Activated naive CD8-positive, alpha-beta T cell treated with anti-CD3 and anti-CD28 coated beads, Interleukin-2, amount 50 U/mL, for 16 hours (primary cell): ENCODE measurements at regions not wholly inside any gene's neighbourhood (a gene's known extent, or its start where the extent isn't known, plus 50 kb on each side); places are given as distances from the start of the nearest gene placed in this dataset.
"Not testable (repeated sequence)": the region's sequence is repeated elsewhere in the genome, so short reads cannot be mapped to it uniquely, and the experiment has no call there.

ENCODE experiments used
- DNase-seq: peaks from one replicate; pipeline ENCODE4 v3.0.0-alpha.2; 2020; ENCODE audit warnings: low read depth, low spot score

DNA sequence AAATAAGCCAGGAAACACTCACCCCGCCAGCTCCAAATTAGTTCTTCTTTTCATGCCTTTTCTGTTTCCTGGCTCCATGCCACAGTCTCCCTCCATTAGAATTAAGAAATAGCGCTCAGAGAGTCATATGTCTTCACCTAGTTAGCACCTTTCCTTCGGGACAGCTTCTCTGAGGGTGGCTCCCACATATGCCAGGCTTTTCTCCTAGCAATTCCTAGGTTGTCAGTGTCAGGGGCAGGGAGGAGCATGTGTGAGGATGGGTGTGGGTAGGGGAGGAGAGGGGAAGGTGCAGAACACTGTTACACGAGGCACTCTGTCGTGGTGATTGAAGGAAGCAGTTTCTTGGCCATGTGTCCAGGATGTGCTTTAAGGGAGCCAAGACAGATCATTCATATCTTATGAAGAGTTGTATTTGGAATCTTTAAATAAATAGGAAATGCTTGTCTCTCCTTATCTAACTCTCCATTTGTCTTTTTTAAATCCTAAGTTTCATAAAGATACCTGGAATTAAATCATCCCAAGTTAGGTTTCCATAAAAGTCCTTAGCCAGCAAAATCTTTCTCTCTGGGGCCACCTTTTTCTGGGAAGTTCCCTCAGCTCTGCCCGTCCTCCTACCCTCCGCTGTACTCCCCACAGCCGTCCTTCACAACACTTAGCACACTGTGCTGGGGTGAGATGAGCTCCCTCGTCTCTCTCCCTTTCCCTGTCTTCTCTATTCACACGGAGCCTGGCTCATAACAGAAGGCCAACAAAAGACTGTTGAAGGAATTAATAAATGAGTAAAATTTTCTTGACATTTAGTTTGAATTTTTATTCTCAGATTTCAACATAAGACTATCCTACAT, 361.0 kb downstream of the CD83 start:
- DNase-seq, result no peak

DNA sequence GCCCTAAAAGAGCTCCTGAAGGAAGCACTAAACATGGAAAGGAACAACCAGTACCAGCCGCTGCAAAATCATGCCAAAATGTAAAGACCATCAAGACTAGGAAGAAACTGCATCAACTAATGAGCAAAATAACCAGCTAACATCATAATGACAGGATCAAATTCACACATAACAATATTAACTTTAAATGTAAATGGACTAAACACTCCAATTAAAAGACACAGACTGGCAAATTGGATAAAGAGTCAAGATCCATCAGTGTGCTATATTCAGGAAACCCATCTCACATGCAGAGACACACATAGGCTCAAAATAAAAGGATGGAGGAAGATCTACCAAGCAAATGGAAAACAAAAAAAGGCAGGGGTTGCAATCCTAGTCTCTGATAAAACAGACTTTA, 364.4 kb downstream of the CD83 start:
- not testable (repeated sequence) for DNase-seq

DNA sequence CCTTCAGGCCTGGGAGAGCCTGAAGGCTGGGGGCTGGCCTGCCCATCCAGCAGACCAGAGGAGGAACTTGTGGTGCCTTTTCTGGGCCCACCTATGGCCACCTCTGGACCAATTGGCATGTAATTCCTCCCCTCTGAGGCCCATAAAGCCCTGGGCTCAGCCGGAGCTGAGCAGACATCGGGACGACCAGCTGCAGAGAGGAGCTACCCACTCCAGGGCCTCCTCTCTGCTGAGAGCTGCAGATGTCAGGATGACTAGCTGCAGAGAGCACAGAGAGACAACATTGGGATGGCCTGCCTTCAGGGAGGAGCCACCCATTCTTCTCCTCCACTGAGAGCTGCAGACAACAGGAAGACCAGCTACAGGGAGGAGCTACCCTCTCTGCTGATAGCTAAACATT, 370.1 kb downstream of the CD83 start:
- DNase-seq, result no peak

DNA sequence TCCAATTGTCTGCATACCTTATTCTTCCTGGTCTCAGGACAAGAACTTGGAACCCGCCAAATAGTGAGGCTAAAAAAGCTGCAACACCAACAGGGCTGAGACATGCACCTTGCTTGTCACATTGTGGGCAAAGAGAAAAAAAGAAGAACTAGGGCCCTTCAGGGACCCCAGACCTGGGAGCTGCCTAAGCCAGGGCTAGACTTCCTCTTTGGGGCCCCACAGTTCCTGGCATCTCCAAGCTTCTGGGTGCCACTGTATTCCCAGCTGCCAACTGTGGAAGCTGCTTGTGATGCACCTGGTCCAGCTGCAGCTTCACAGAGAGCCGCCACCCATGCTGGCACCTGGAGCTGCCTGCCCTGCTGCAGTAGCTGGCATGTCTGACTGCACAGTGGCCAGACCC, 370.6 kb downstream of the CD83 start:
- no peak for DNase-seq

DNA sequence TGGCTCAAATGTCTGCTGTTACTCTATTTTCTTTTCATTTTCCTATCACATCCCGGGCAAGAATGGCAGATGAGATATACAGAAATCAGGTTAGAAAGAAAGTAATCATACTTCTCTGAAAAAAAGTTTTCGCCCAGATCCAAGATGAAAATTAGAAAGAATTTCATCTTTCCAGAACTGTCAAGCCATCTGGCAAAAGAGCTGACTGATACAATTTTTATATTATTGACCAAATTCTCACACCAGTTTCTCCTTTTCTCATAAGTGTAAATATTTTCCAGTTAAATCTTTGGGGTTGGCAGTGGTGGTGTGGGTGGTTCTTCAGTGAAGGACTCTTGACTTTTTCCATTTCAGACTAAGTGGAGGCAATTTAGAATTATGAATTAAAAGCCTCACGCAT, 371.9 kb downstream of the CD83 start:
- DNase-seq, result no peak

DNA sequence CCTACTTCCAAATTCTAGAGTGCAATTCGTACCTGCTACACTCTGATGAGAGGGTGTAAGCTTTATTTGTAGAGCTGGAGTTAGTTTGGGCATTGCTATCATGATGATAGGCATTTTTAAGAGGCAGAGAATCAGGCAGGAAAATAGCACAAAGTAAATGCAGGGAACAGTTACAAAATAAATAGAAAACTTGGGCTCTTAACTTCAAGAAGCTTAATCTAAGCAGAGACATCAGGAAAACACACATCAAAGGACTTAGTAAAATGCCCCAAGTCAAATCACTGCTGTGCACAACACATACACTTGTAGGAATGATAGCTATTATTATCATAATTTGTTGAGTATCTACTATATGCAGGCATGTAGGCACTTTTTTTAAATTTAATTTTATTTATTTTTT, 381.2 kb downstream of the CD83 start:
- no peak for DNase-seq

DNA sequence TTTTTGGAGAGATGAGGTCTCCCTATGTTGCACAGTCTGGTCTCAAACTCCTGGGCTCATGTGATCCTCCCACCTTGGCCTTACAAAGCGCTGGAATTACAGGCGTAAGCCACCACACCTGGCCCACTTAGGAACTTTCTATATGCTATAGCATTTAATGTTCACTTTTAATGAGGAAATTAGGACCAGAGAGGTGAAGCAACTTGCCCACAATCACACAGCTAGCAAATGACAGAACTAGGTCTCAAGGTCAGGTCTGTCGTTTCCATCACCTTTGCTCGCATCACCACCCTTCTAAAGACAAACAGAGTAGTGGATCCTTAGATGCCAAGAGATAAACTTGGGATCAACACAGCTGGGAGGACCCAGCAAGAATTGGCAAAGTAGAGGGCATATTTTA, 381.7 kb downstream of the CD83 start:
- DNase-seq, result no peak

DNA sequence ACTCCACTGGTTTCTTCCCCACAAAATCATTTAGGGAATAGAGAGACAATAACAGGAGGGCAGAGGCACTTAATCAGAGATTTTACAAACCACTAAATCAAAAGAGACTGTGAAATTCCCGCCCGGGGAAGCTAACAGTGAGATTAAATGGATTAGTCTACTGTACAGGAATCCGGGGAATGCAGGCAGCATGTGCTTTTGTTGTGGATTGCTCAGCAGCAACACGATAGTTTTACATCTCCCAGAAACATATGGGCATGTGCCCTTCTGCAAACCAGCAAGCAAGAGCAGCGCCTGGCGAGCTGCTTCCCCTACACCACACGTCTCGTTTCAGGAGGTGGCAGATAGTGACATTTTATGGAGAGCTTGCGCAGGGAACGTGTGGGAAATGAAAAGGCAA, 382.3 kb downstream of the CD83 start:
- no peak for DNase-seq

DNA sequence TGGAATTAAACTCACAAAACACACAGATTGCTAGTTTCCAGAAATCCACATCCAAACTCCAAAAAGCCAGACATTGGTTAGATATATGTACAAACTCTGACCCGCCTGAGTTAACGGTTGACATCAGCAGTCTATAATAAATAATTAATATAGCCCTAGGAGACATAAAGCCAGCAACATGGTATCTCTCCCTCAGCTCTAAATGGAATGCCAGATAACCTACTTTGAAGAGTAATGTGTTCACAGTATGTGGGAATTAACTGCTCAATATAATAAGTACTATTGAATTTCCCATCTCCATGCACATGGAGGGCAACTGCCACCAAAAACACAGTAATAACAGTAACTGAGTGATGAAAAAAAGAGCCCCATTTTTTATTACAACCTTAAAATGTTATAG, 383.2 kb downstream of the CD83 start:
- no peak for DNase-seq

DNA sequence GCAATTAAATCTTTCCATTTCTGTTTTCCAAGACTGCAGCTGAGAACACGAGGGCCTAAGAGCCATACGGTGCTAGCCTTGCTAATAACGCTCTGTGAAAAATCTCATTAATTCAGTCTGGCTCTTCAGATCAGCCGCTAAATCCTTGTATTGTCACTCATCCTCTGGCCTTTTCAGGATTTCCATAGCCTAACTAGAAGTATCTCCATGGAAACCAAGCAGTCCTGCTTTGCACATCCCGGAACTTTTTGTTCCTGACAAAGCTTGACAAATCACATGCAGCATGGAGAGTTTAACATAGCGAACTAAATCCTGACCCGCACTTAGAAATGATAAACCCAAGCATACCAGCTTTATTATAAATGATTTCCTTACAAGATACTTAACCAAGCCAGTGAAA, 383.7 kb downstream of the CD83 start:
- no peak for DNase-seq

DNA sequence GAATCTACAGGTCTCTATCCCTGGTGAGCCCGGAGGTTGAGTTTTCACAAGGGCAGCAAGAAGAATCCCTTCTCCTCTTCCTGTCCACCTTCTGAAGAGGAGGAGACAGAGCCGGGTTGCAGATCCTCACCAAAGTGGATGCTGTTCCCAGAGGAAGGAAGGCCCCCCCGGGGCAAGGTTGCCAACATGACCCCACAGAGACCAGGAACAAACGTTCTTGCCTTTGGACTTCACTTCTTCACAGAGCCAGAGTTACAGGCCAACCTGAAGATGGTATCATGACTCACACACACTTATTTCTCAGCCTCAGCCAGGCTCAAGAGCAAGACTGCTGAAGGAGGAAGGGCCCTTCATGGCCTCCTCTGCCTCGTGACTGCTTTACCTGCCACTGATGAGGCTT, 384.3 kb downstream of the CD83 start:
- DNase-seq, result no peak

DNA sequence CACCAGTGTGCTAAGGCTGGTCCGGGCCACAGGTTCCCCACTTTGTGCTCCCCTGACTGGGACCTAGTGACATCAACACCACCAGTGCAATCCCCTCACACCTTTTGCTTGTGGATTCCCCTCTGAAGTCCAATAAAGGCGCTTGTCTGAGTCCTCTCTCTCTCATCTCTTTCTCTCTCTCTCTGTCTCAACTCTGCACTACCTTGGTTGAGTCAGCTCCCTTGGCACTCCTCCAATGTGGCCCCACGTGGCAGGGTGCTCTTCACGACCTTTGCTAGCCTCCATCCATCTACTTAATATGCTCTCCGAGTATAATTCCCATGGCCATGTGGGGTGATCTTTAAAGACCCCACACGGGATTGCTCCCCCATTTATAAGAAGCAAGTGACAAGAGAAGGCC, 385.0 kb downstream of the CD83 start:
- DNase-seq, result no peak

DNA sequence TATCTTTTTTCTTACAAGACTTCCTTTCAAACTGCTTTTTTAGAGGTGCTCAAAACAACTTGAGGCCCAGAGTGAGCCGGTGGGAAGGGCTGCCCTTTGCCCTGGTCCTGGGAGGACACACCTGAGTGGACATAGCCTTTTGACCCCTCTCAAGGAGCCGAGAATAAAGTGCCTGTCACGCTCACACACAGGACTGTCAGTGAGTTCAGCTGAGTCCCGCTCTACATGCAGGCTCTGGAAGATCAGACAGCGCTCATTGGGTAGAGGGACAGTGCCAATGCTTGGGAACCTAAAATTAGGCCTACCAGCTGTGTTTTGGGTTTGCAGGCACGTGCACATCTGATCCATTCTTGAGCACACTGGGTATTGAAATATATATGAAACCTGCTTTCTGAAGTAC, 387.8 kb downstream of the CD83 start:
- no peak for DNase-seq

DNA sequence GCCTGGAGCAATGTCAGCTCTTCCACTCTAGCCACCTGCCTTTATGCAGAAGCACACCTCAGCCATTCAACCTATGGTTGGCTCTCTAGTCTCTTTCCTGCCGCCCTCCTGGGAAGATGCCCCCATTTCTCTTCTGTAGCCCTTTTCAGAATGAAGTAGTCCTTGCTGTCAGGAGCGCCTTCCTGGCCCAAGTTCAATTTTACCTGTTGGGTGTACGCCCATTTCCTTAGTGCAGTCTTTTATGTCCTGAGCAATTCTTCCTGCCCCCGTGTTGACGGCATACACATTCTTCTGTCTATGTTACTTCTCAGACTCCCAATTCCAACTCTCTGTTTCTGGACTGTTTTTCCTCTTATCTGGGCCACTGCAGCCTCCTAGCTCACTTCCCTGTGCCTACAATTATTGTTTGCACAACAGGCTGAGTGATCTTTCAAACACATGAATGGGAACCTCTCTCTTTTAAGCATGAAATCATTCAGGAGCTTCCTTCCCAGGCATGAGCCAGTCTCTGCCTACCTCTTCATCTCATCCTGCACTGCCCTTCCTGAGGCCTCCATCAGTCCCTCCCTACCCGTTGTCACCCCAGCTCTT, 389.2 kb downstream of the CD83 start:
- no peak for DNase-seq

DNA sequence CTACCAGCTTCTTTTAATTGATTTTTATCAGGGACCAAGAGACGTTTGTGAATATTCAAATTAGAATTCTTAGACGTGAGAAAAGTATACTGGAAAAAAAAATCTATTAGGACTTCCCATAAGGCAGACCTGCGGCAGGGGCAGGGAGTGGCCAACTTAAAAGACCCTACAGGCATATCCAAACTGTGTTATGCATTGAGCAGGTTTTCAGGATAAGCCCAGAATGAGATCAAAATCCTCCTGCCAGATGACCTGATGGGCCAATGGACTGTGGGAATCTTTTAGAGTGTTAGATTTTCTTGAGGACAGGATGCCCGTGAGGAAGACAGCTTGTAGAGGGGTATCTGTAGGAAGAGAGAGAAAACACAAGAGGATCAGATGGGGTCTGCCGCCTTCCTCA, 391.5 kb downstream of the CD83 start:
- no peak for DNase-seq

DNA sequence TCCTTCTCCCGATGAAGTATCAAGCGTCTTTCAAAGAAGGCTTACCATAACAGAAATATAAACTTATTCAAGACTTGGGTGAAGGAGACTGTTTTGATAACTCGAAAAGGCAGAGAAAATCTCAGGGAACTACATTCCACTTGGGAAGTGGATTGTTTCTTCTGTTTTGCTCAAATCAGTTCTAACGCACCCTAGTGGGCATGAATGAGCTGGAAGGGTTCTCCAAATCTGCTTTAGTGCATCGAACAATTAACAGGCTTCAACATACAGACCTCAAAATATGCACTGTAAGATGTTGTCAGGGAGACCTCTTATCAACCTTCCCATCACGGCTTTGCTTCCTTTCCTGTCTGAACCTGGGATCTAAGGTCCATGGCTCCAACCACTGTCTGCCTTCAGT, 392.5 kb downstream of the CD83 start:
- DNase-seq, result no peak

DNA sequence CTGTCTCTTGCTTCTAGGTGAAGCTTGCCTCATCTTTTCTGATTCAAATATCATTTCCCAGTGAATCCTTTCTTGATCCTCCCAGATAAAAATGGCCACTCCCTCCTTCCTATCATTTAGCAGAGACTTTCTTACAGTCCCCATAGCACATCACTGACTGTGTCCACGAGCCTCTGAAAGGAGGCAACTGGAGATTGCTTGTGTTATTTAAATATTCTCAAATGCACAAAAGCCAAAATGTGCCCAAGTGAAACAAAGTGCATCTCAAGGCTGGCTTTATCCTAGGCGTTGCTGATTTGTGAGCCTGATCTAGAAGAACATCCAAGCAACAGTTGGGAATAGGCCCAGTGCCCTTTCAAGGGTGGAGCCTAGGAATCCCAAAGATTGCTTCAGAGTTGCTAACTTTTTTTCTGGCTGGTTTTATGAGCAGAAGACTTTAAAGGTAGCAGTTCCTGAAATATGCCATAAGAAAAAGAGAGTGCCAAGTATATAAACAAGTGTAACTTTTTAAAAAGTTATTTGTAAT, 393.6 kb downstream of the CD83 start:
- DNase-seq, result no peak

DNA sequence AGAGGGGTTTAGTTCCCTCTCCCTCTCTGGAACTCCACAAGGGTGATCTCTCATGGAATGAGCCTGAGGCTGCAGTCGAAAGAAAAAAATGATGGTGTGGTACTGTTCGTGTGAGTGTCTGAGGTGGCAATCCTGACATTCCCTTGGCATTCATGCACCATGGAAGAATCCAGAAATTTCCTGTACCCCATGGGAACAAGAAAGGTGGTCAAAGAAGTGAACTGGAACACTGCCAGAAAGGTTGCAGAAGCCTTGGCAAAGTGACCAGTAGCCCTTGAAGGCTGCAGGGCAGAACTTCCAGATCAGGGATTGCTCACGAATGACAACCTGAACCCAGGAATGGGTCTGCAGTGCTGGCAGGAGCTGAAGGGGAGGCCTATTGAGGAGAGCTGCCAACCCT, 394.7 kb downstream of the CD83 start:
- DNase-seq, result no peak

DNA sequence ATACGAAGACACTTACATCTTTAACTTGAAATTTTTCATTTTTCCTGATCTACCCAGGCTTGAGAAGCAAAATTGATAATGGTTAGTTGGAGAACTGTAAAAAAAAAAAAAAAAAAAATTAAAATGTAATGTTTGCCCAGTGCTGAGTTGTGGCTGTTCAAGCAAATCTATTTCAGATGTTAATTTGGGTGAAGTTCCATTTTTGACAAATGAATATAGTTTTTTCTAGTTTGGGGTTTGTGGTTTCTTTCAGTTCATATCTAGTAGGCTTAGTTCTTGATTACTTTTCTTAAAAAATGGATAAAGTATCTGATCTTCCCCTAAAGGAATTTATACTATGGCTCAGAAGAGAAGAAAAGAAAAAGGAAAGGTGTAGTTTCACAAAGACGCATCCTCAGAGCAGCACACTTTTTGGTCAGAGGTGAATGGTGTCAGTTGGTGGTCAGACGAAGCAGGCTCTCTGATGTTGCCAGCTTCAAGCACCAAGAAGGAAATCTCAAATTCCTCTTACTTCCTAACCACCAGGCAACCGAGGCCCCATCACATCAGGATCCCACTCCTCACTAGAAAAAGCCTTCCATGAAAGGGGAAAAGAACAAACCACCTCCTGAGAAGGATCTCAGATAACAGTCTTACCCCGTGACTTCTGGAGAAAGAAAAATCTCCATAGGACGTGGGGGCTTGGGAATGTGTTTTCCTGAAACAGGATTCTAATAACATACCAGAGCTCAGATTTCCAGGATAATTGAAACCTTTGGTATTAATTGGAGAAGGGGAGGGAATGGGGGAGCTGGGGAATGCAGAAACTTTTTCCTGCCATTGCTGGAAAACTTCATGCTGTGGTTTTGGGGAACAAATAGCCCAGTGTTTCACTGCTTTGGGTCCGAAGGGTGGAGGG, 396.2 kb downstream of the CD83 start:
- DNase-seq, result no peak

DNA sequence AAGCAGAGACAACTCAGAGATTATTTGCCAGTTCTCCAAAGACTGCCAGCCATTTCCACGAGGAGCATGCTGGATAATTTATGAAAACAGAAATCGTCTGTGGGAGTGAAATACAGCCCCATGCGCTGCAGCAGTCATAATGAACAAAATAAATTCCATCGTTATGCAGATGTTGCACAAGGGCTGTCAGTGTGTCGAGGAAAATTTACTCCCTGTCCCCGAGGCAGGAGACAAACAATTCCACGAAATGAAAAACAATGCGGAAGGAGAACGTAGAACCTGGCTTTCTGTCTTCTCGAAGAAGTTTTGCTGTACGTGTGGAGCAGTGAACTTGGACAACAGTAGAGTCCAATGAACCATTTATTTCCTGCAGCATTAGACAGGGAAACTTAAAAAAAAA, 399.4 kb downstream of the CD83 start:
- no peak for DNase-seq

DNA sequence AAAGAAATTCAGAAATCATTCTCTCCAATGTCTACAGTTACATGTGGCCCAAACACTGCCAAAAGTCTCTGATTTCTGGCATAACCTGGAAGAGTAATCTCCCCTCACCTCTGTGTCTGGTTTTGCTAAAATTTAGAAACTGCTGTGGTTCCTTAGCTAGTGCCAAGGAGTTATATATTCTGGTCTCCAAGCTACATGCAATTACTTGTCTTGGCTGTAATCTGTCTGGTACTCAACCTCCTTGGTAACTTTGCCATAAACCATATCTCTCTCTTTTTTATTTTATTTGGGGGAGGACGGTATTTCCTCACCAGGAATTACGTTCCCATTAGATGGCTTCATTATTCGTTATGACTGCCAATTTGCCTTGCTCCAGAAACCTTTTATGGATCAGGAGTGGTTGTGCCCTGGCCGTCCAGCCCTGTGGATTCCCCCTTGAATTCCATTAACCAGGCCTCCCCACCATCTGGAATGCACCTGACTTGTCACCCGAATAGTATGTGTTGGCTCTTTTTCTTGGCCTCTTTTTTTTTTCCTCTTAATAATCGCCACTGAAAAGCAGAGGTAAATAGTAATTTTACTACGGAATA, 400.0 kb downstream of the CD83 start:
- no peak for DNase-seq
